PC-9 (cell line): ENCODE measurements at regions not wholly inside any gene's neighbourhood (a gene's known extent, or its start where the extent isn't known, plus 50 kb on each side); places are given as distances from the start of the nearest gene placed in this dataset.

Experiments
- BruUV-seq: library from RNA; stranded (reverse); fragments of 400-500 nt; replicated peaks from 2 replicates; lab custom pipeline; 2021; lab: Mats Ljungman, UMichigan
- CTCF ChIA-PET: fragments of 300-600 bp; sonication (Branson Sonifier 250); formaldehyde crosslinking; loops from one replicate; lab custom pipeline; 2022; ENCODE audit warnings: antibody characterized with exemption; lab: Charles Lee
- POLR2A ChIA-PET: fragments of 300-600 bp; sonication (Branson Sonifier 250); formaldehyde crosslinking; loops from one replicate; lab custom pipeline; 2022; ENCODE audit warnings: antibody characterized with exemption; ENCODE audit not compliant: unreplicated experiment; lab: Charles Lee
- DNase-seq, 2 experiments: peaks; one replicate each; pipeline versions ENCODE4 v3.0.0 to v3.0.0-alpha.2; 2015 to 2022; ENCODE audit warnings: mixed read lengths in 1 of 2
- H2AFZ ChIP-seq: fragments of 200-600 bp; sonication (generic); 2 replicates; pipeline ENCODE4 v1.8.1; 2017; ENCODE audit warnings: antibody characterized with exemption
- H3F3A ChIP-seq: fragments of 200-600 bp; sonication (generic); 2 replicates; pipeline ENCODE4 v1.8.1; 2017; ENCODE audit warnings: antibody characterized with exemption, mild to moderate bottlenecking, low read depth; ENCODE audit not compliant: insufficient read depth
- H3K27ac ChIP-seq: fragments of 200-600 bp; sonication (generic); 2 replicates; pipeline ENCODE4 v1.6.1; 2016; ENCODE audit warnings: mixed run types
- H3K27me3 ChIP-seq: fragments of 200-600 bp; sonication (generic); 2 replicates; pipeline ENCODE4 v1.6.1; 2016; ENCODE audit warnings: low read depth, mixed run types; ENCODE audit not compliant: insufficient read depth
- H3K36me3 ChIP-seq: fragments of 200-600 bp; sonication (generic); 2 replicates; pipeline ENCODE4 v1.6.1; 2016; ENCODE audit warnings: low read depth, mixed run types
- H3K4me1 ChIP-seq: fragments of 200-600 bp; sonication (generic); replicated peaks from 2 replicates; pipeline ENCODE4 v1.6.1; 2016; ENCODE audit warnings: mixed run types; ENCODE audit not compliant: insufficient read depth
- H3K4me2 ChIP-seq: fragments of 200-600 bp; sonication (generic); 2 replicates; pipeline ENCODE4 v1.6.1; 2017; ENCODE audit warnings: mixed run types
- H3K4me3 ChIP-seq: fragments of 200-600 bp; sonication (generic); 2 replicates; pipeline ENCODE4 v1.6.1; 2016; ENCODE audit warnings: mixed run types
- H3K79me2 ChIP-seq: fragments of 200-600 bp; sonication (generic); 2 replicates; pipeline ENCODE4 v1.6.1; 2017; ENCODE audit warnings: low read depth, mixed run types
- H3K9me2 ChIP-seq: fragments of 200-600 bp; sonication (generic); 2 replicates; pipeline ENCODE4 v1.8.1; 2017; ENCODE audit warnings: mild to moderate bottlenecking; ENCODE audit not compliant: insufficient read depth
- H3K9me3 ChIP-seq: fragments of 200-600 bp; sonication (generic); 2 replicates; pipeline ENCODE4 v1.8.1; 2016; ENCODE audit warnings: low read depth; ENCODE audit not compliant: insufficient read depth
- H4K20me1 ChIP-seq: fragments of 200-600 bp; sonication (generic); 2 replicates; pipeline ENCODE4 v1.8.1; 2017; ENCODE audit not compliant: insufficient read depth
- EZH2 ChIP-seq: fragments of 200-600 bp; sonication (generic); IDR thresholded peaks from 2 replicates; pipeline ENCODE4 v1.8.0; 2017; ENCODE audit warnings: antibody characterized with exemption, low read depth
- intact Hi-C: fragments of 100-400 bp; cut with micrococcal nuclease; formaldehyde crosslinking; loops from one replicate; pipeline ENCODE4 v1.10.0; 2022; ENCODE audit not compliant: unreplicated experiment
- TF ChIP-seq, protein P1 (sequence below): fragments of 200-600 bp; sonication (generic); conservative IDR thresholded peaks from 2 replicates; pipeline ENCODE4 v1.6.1; 2017; ENCODE audit warnings: mixed run types, antibody characterized with exemption, mild to moderate bottlenecking, moderate library complexity

GRCh38 chr1:199472978-199473377 is 554.5 kb upstream of the NR5A2 start:
- ChIA-PET POLR2A (no interaction called here), CTCF (no interaction called here)
- no peak overlapping the region for H3K4me3 ChIP-seq
- H3K36me3 ChIP-seq: no peaks in the 10 kb centered on the region
- no peak overlapping the region for H3K27ac ChIP-seq
- H3K9me3 ChIP-seq: no peaks in the 10 kb centered on the region
- DNase-seq: no peak
- no peaks in the 10 kb centered on the region for H3K4me1 ChIP-seq
- H3K27me3 ChIP-seq: no peaks in the 10 kb centered on the region
- no peaks in the 10 kb centered on the region for H3F3A ChIP-seq
- H4K20me1 ChIP-seq: no peaks in the 10 kb centered on the region
- no peak overlapping the region for H3K4me2 ChIP-seq
- TF ChIP-seq, protein P1, sequence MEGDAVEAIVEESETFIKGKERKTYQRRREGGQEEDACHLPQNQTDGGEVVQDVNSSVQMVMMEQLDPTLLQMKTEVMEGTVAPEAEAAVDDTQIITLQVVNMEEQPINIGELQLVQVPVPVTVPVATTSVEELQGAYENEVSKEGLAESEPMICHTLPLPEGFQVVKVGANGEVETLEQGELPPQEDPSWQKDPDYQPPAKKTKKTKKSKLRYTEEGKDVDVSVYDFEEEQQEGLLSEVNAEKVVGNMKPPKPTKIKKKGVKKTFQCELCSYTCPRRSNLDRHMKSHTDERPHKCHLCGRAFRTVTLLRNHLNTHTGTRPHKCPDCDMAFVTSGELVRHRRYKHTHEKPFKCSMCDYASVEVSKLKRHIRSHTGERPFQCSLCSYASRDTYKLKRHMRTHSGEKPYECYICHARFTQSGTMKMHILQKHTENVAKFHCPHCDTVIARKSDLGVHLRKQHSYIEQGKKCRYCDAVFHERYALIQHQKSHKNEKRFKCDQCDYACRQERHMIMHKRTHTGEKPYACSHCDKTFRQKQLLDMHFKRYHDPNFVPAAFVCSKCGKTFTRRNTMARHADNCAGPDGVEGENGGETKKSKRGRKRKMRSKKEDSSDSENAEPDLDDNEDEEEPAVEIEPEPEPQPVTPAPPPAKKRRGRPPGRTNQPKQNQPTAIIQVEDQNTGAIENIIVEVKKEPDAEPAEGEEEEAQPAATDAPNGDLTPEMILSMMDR: no peak
- no peak for TF ChIP-seq EZH2
- H2AFZ ChIP-seq: no peak overlapping the region
- no peaks in the 10 kb centered on the region for H3K9me2 ChIP-seq
- intact Hi-C loops: no loop called here
- H3K79me2 ChIP-seq: no peaks in the 10 kb centered on the region
- BruUV-seq: no TSS peak

GRCh38 chr1:199474738-199475137 is 552.8 kb upstream of the NR5A2 start:
- H3K4me2 ChIP-seq: no peak overlapping the region
- DNase-seq: no peak
- intact Hi-C loops: no loop called here
- TF ChIP-seq, protein P1: no peak
- no peak for TF ChIP-seq EZH2
- H3K79me2 ChIP-seq: no peaks in the 10 kb centered on the region
- no peak overlapping the region for H3K4me3 ChIP-seq
- no peaks in the 10 kb centered on the region for H3K27me3 ChIP-seq
- no peaks in the 10 kb centered on the region for H4K20me1 ChIP-seq
- no peak overlapping the region for H3K27ac ChIP-seq
- H2AFZ ChIP-seq: no peak overlapping the region
- ChIA-PET CTCF (no interaction called here), POLR2A (no interaction called here)
- no peaks in the 10 kb centered on the region for H3K36me3 ChIP-seq
- no TSS peak for BruUV-seq
- no peaks in the 10 kb centered on the region for H3K4me1 ChIP-seq
- no peaks in the 10 kb centered on the region for H3F3A ChIP-seq
- H3K9me3 ChIP-seq: no peaks in the 10 kb centered on the region
- no peaks in the 10 kb centered on the region for H3K9me2 ChIP-seq

GRCh38 chr1:199482426-199482825 is 545.1 kb upstream of the NR5A2 start:
- Histone ChIP-seq H3K27me3 (no peaks in the 10 kb centered on the region), H3K79me2 (no peaks in the 10 kb centered on the region), H3K36me3 (no peaks in the 10 kb centered on the region), H3K4me1 (no peaks in the 10 kb centered on the region), H3K4me3 (no peak overlapping the region), H3K9me3 (no peaks in the 10 kb centered on the region), H3K27ac (no peak overlapping the region), H4K20me1 (no peaks in the 10 kb centered on the region), H3K4me2 (no peak overlapping the region), H2AFZ (no peak overlapping the region), H3F3A (no peaks in the 10 kb centered on the region), H3K9me2 (no peaks in the 10 kb centered on the region)
- no peak for DNase-seq
- intact Hi-C loops: no loop called here
- TF ChIP-seq EZH2: no peak
- TF ChIP-seq, protein P1: no peak
- ChIA-PET POLR2A (no interaction called here), CTCF (no interaction called here)
- no TSS peak for BruUV-seq
